Muscle layer of colon (tissue), 2 donors: ENCODE measurements at regions not wholly inside any gene's neighbourhood (a gene's known extent, or its start where the extent isn't known, plus 50 kb on each side); places are given as distances from the start of the nearest gene placed in this dataset.

ENCODE experiments used
- H3K27ac ChIP-seq: one replicate; pipeline ENCODE4 v1.7.0; 2013; ENCODE audit warnings: low read depth, mild to moderate bottlenecking, low read length, moderate library complexity
- H3K27me3 ChIP-seq, 2 donors: one replicate each; pipeline ENCODE4 v1.7.0; 2013; ENCODE audit warnings: low read length in 2 of 2, mild to moderate bottlenecking in 2 of 2; ENCODE audit not compliant: insufficient read depth in 2 of 2, control insufficient read depth in 1 of 2
- H3K36me3 ChIP-seq: one replicate; pipeline ENCODE4 v1.7.0; 2013; ENCODE audit warnings: mild to moderate bottlenecking, low read length; ENCODE audit not compliant: insufficient read depth
- H3K4me1 ChIP-seq: one replicate; pipeline ENCODE4 v1.7.0; 2013; ENCODE audit warnings: mild to moderate bottlenecking, low read length; ENCODE audit not compliant: insufficient read depth
- H3K4me3 ChIP-seq, 2 donors: one replicate each; pipeline ENCODE4 v1.7.0; 2013; ENCODE audit warnings: low read length in 2 of 2, low read depth in 1 of 2, mild to moderate bottlenecking in 1 of 2, moderate library complexity in 1 of 2
- H3K9ac ChIP-seq: one replicate; pipeline ENCODE4 v1.7.0; 2013; ENCODE audit warnings: low read length
- H3K9me3 ChIP-seq: one replicate; pipeline ENCODE4 v1.7.0; 2013; ENCODE audit warnings: mild to moderate bottlenecking, low read length
- donor health status: abdominal sarcoma.
- donor health status: Adenocarcinoma of cecum.

GRCh38 chr3:13954741-13955483, 75.0 kb upstream of the WNT7A start:
- H3K9ac ChIP-seq = no peak overlapping the region
- H3K27ac ChIP-seq = no peak overlapping the region
- H3K9me3 ChIP-seq = no peaks in the 10 kb centered on the region
- no peak overlapping the region for H3K4me3 ChIP-seq
- no peaks in the 10 kb centered on the region for H3K4me1 ChIP-seq
- no peaks in the 10 kb centered on the region for H3K36me3 ChIP-seq
- H3K27me3 ChIP-seq = no peaks in the 10 kb centered on the region

- no peaks in the 10 kb centered on the region for H3K4me1 ChIP-seq
These were observed 74.4 kb upstream of the WNT7A start for GRCh38 chr3:13954266-13954665.

GRCh38 chr3:13951184-13951583, 71.3 kb upstream of the WNT7A start:
- H3K9me3 ChIP-seq = no peaks in the 10 kb centered on the region
- no peaks in the 10 kb centered on the region for H3K4me1 ChIP-seq
- H3K9ac ChIP-seq = no peak overlapping the region
- H3K27ac ChIP-seq = no peak overlapping the region
- H3K27me3 ChIP-seq = no peaks in the 10 kb centered on the region
- no peak overlapping the region for H3K4me3 ChIP-seq
- H3K36me3 ChIP-seq = no peaks in the 10 kb centered on the region

More at GRCh38 chr3:13954266-13954665, 74.4 kb upstream of the WNT7A start:
- no peak overlapping the region for H3K9ac ChIP-seq
- H3K36me3 ChIP-seq = no peaks in the 10 kb centered on the region
- no peak overlapping the region for H3K4me3 ChIP-seq
- H3K27ac ChIP-seq = no peak overlapping the region
- no peaks in the 10 kb centered on the region for H3K27me3 ChIP-seq
- no peaks in the 10 kb centered on the region for H3K9me3 ChIP-seq

DNA sequence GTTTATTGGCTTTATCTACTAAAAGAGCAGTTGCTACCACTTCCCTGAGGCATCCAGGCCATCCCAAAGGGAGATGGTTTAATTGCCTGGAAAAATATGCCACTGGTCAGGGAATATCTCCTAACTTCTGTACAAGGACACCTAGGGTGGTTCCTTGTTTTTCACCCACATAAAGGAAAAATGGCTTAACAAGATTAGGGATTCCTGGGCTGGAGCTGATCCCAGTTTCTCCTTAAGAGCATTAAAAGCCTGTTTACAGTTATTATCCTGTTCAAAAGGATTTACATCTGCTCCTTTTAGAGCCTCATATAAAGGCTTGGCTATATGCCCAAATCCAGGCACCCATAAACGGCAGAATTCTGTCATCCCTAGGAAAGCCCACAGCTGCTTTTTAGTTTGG, 70.2 kb upstream of the WNT7A start:
- no peaks in the 10 kb centered on the region for H3K9me3 ChIP-seq
- no peaks in the 10 kb centered on the region for H3K27me3 ChIP-seq
- H3K36me3 ChIP-seq = no peaks in the 10 kb centered on the region
- H3K27ac ChIP-seq = no peak overlapping the region
- no peak overlapping the region for H3K4me3 ChIP-seq
- H3K9ac ChIP-seq = no peak overlapping the region
- no peaks in the 10 kb centered on the region for H3K4me1 ChIP-seq

DNA sequence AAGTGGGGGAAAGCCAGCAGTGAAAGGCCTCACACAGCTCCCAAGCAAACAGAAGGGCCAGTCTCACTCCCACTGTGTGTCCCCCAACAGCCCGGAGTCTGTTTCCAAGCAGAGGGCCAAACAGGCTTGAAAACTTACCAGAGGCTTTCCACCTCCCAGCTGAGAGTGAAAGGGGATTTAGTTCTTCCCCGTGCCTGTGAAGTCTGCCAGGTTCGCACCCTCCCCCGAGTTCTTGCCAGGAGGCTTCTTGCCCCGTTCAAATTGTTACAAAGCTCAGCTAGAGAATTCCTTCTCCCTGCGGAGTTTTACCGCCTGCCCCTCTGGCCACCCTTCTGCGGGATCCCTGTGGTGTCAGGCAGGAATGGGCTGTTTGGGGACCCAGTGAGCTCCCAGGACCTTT, 68.0 kb upstream of the WNT7A start:
- Histone ChIP-seq H3K9me3 (no peaks in the 10 kb centered on the region), H3K27me3 (no peaks in the 10 kb centered on the region), H3K36me3 (no peaks in the 10 kb centered on the region), H3K4me1 (no peaks in the 10 kb centered on the region), H3K9ac (no peak overlapping the region), H3K27ac (no peak overlapping the region), H3K4me3 (no peak overlapping the region)

GRCh38 chr3:13939206-13939605, 59.3 kb upstream of the WNT7A start:
- H3K36me3 ChIP-seq = no peaks in the 10 kb centered on the region
- no peaks in the 10 kb centered on the region for H3K27me3 ChIP-seq
- H3K27ac ChIP-seq = no peak overlapping the region
- H3K9me3 ChIP-seq = no peaks in the 10 kb centered on the region
- H3K9ac ChIP-seq = no peak overlapping the region
- H3K4me3 ChIP-seq = no peak overlapping the region
- H3K4me1 ChIP-seq = no peaks in the 10 kb centered on the region

DNA sequence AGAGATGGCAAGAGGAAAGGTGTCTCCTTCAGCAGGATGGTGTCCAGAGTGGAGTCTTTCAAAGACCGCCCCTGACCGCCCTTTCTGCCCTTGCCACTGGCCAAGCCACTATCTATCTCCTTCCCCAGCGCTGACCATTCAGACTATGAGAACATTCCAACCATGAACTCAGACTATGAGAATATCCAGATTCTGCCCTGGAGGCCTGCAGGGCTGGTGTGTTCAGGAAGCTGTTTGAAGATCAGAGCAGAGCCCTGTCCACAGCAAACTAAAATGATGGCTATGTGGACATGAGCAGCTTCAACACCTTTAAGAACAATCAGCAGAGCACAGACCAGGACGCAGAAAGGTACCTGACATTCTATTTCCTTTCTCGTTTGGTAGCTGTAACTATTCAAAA, 57.3 kb upstream of the WNT7A start:
- no peaks in the 10 kb centered on the region for H3K9me3 ChIP-seq

GRCh38 chr3:13935494-13936094, 55.7 kb upstream of the WNT7A start:
- Histone ChIP-seq H3K9ac (no peak overlapping the region), H3K36me3 (no peaks in the 10 kb centered on the region), H3K4me1 (no peaks in the 10 kb centered on the region), H3K27me3 (peaks cover 0 to 9% of the 10 kb centered on the region in 2 donors), H3K4me3 (no peak overlapping the region), H3K27ac (no peak overlapping the region), H3K9me3 (no peaks in the 10 kb centered on the region)

More for the DNA sequence above, 57.3 kb upstream of the WNT7A start:
- H3K27ac ChIP-seq = no peak overlapping the region
- peaks cover 0 to 9% of the 10 kb centered on the region in 2 donors for H3K27me3 ChIP-seq
- H3K9ac ChIP-seq = no peak overlapping the region
- H3K4me3 ChIP-seq = no peak overlapping the region
- H3K4me1 ChIP-seq = no peaks in the 10 kb centered on the region
- no peaks in the 10 kb centered on the region for H3K36me3 ChIP-seq

DNA sequence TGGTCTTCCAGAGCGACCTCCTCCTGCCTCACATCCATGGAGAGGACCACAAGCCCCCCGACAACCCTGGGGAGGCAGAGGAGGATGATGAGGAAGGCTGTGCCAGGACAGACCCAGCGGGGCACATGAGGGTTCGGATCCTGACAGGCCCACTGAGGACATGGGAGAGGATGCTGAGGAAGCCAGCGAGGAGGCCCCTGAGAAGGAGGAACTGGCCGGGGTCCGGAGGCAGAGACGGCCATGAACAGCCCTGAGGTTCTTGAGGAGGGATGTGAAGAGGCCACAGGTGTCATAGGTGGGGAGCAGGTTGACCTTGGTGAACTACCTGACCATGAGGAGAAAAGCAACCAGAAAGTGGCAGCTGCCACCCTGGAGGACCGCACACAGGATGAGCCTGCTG, 54.9 kb upstream of the WNT7A start:
- Histone ChIP-seq H3K4me3 (no peak overlapping the region), H3K36me3 (no peaks in the 10 kb centered on the region), H3K9me3 (no peaks in the 10 kb centered on the region), H3K27ac (no peak overlapping the region), H3K27me3 (peaks cover 0 to 9% of the 10 kb centered on the region in 2 donors), H3K9ac (no peak overlapping the region), H3K4me1 (no peaks in the 10 kb centered on the region)

DNA sequence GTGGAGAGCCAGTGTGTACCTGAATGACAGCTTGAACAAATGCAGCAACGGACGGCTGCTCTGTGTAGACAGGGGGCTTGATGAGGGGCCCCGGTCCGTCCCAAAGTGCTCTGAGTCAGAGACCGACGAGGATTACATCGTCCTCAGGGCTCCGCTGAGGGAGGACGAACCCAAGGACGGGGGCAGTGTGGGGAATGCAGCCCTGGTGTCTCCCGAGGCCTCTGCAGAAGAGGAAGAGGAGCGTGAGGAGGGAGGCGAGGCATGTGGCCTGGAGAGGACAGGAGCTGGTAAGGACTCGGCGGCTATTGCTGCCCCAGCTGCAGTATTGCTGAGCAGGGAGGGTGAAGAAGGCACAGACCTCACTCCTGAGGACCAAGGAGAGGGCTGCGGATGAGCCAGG, 54.4 kb upstream of the WNT7A start:
- H3K4me3 ChIP-seq = no peak overlapping the region
- H3K9me3 ChIP-seq = no peaks in the 10 kb centered on the region
- H3K9ac ChIP-seq = no peak overlapping the region
- peaks cover 0 to 9% of the 10 kb centered on the region in 2 donors for H3K27me3 ChIP-seq
- no peaks in the 10 kb centered on the region for H3K4me1 ChIP-seq
- H3K27ac ChIP-seq = no peak overlapping the region
- no peaks in the 10 kb centered on the region for H3K36me3 ChIP-seq

- no peak overlapping the region for H3K9ac ChIP-seq
- peak overlapping the region in 1 of 2 donors; percentile 9 for H3K4me3 ChIP-seq
- H3K36me3 ChIP-seq = no peaks in the 10 kb centered on the region
- H3K27ac ChIP-seq = no peak overlapping the region
- peaks cover 6% of the 10 kb centered on the region for H3K9me3 ChIP-seq
- H3K27me3 ChIP-seq = peaks cover 0 to 9% of the 10 kb centered on the region in 2 donors
- H3K4me1 ChIP-seq = no peaks in the 10 kb centered on the region
These were observed 52.9 kb upstream of the WNT7A start for GRCh38 chr3:13932578-13933295.
